Stimulated activated naive CD8-positive, alpha-beta T cell treated with anti-CD3 and anti-CD28 coated beads, Interleukin-15, amount 100 ng/mL, for 72 hours (primary cell): ENCODE measurements at regions not wholly inside any gene's neighbourhood (a gene's known extent, or its start where the extent isn't known, plus 50 kb on each side); places are given as distances from the start of the nearest gene placed in this dataset.
"Not testable (repeated sequence)": the region's sequence is repeated elsewhere in the genome, so short reads cannot be mapped to it uniquely, and the experiment has no call there.

Experiments
- ATAC-seq: fragments of 150-1000 bp; cut with Tn5 transposase; 2 replicates; pipeline ENCODE4 v1.10.0; 2021; ENCODE audit warnings: mild to moderate bottlenecking, moderate library complexity
- DNase-seq, 2 donors: peaks; one replicate each; pipeline ENCODE4 v3.0.0; 2021 to 2022
- H3K27ac Mint-ChIP-seq, 2 donors: one replicate each; pipeline ENCODE4 v1.8.0; 2022; ENCODE audit warnings: mild to moderate bottlenecking in 2 of 2, mixed read lengths in 2 of 2, moderate library complexity in 2 of 2
- H3K27me3 Mint-ChIP-seq: one replicate; pipeline ENCODE4 v1.8.0; 2022; ENCODE audit warnings: mixed read lengths
- H3K4me1 Mint-ChIP-seq: one replicate; pipeline ENCODE4 v1.8.0; 2022; ENCODE audit warnings: mild to moderate bottlenecking, mixed read lengths
- H3K4me3 Mint-ChIP-seq, 2 donors: one replicate each; pipeline ENCODE4 v1.8.0; 2022; ENCODE audit warnings: mild to moderate bottlenecking in 2 of 2, mixed read lengths in 2 of 2, moderate library complexity in 1 of 2
- H3K9me3 Mint-ChIP-seq, 2 donors: one replicate each; pipeline ENCODE4 v1.8.0; 2022; ENCODE audit warnings: mixed read lengths in 2 of 2

- peaks cover 7 to 10% of the 10 kb centered on the region in 2 donors for H3K9me3 Mint-ChIP-seq
- no peak overlapping the region for H3K4me3 Mint-ChIP-seq
- H3K4me1 Mint-ChIP-seq, result no peaks in the 10 kb centered on the region
- peaks cover 19% of the 10 kb centered on the region for H3K27me3 Mint-ChIP-seq
- H3K27ac Mint-ChIP-seq, result no peak overlapping the region
- no peak for DNase-seq
- ATAC-seq, result no peak
Measured at GRCh38 chr4:150021483-150021882, 56.8 kb upstream of the DCLK2 start.

GRCh38 chr4:150023489-150023888 lies 54.8 kb upstream of the DCLK2 start:
- ATAC-seq (no peak), DNase-seq (no peak)
- no peaks in the 10 kb centered on the region for H3K4me1 Mint-ChIP-seq
- H3K4me3 Mint-ChIP-seq, result no peak overlapping the region
- H3K9me3 Mint-ChIP-seq, result peaks cover 10 to 22% of the 10 kb centered on the region in 2 donors
- no peak overlapping the region for H3K27ac Mint-ChIP-seq
- H3K27me3 Mint-ChIP-seq, result peaks cover 6% of the 10 kb centered on the region

DNA sequence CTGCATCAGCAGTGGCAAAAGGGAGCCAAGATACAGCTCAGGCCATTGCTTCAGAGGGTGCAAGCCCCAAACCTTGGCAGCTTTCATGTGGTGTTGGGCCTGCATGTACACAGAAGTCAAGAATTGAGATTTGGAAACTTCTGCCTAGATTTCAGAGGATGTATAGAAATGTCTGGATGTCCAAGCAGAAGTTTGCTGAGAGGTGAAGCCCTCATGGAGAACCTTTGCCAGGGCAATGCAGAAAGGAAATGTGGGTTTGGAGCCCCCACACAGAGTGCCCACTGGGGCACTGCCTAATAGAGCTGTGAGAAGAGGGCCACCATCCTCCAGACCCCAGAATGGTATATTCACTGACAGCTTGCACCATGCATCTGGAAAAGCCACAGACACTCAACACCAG lies 51.3 kb upstream of the DCLK2 start:
- not testable (repeated sequence) for DNase-seq, H3K4me3 Mint-ChIP-seq, H3K4me1 Mint-ChIP-seq, ATAC-seq, H3K27ac Mint-ChIP-seq, H3K27me3 Mint-ChIP-seq
- peaks cover 10 to 22% of the 10 kb centered on the region in 2 donors for H3K9me3 Mint-ChIP-seq
